ENCODE measurements at regions not wholly inside any gene's neighbourhood (a gene's known extent, or its start where the extent isn't known, plus 50 kb on each side); places are given as distances from the start of the nearest gene placed in this dataset.

GRCh38 chr9:102362470-102363132, 624.2 kb upstream of the GRIN3A start:
- Histone ChIP-seq H3K4me3 (ENCODE audit: low read depth, low read length, poor library complexity, severe bottlenecking) (no peak overlapping the region), H3K27ac (ENCODE audit: low read depth, low read length, poor library complexity, severe bottlenecking) (no peak overlapping the region), H3K4me1 (ENCODE audit: insufficient read depth, low read length, poor library complexity, severe bottlenecking) (no peaks in the 10 kb centered on the region), H3K36me3 (ENCODE audit: insufficient read depth, low read length, poor library complexity, severe bottlenecking) (no peaks in the 10 kb centered on the region), H3K9me3 (ENCODE audit: low read depth, low read length, poor library complexity, severe bottlenecking) (peaks cover 12% of the 10 kb centered on the region), H3K27me3 (replicated peaks; ENCODE audit: insufficient read depth, low read depth, low read length, poor library complexity) (no peaks in the 10 kb centered on the region)
- no peak for TF ChIP-seq EZH2 (IDR thresholded peaks at IDR 0.05; ENCODE audit: borderline replicate concordance, low read depth, low read length, poor library complexity, severe bottlenecking)
- TF ChIP-seq, protein P1, sequence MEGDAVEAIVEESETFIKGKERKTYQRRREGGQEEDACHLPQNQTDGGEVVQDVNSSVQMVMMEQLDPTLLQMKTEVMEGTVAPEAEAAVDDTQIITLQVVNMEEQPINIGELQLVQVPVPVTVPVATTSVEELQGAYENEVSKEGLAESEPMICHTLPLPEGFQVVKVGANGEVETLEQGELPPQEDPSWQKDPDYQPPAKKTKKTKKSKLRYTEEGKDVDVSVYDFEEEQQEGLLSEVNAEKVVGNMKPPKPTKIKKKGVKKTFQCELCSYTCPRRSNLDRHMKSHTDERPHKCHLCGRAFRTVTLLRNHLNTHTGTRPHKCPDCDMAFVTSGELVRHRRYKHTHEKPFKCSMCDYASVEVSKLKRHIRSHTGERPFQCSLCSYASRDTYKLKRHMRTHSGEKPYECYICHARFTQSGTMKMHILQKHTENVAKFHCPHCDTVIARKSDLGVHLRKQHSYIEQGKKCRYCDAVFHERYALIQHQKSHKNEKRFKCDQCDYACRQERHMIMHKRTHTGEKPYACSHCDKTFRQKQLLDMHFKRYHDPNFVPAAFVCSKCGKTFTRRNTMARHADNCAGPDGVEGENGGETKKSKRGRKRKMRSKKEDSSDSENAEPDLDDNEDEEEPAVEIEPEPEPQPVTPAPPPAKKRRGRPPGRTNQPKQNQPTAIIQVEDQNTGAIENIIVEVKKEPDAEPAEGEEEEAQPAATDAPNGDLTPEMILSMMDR (conservative IDR thresholded peaks at IDR 0.05; ENCODE audit: low read depth, low read length), result no peak
- no TSS peak for BruUV-seq (replicated peaks)
- CTCF ChIA-PET, result no interaction called here
- POLR2A ChIA-PET (ENCODE audit: low non-redundant PET), result no interaction called here
- intact Hi-C loops (cut with micrococcal nuclease; ENCODE audit: unreplicated experiment), result no loop called here
- DNase-seq (ENCODE audit: low spot score), result no peak

GRCh38 chr9:102360846-102361245, 622.4 kb upstream of the GRIN3A start:
- no peak for TF ChIP-seq EZH2 (IDR thresholded peaks at IDR 0.05; ENCODE audit: borderline replicate concordance, low read depth, low read length, poor library complexity, severe bottlenecking)
- TF ChIP-seq, protein P1 (conservative IDR thresholded peaks at IDR 0.05; ENCODE audit: low read depth, low read length), result no peak
- ChIA-PET CTCF (no interaction called here), POLR2A (ENCODE audit: low non-redundant PET) (no interaction called here)
- DNase-seq (ENCODE audit: low spot score), result no peak
- intact Hi-C loops (cut with micrococcal nuclease; ENCODE audit: unreplicated experiment), result no loop called here
- no peak overlapping the region for H3K4me3 ChIP-seq (ENCODE audit: low read depth, low read length, poor library complexity, severe bottlenecking)
- peaks cover 17% of the 10 kb centered on the region for H3K9me3 ChIP-seq (ENCODE audit: low read depth, low read length, poor library complexity, severe bottlenecking)
- no TSS peak for BruUV-seq (replicated peaks)
- no peak overlapping the region for H3K27ac ChIP-seq (ENCODE audit: low read depth, low read length, poor library complexity, severe bottlenecking)
- H3K4me1 ChIP-seq (ENCODE audit: insufficient read depth, low read length, poor library complexity, severe bottlenecking), result no peaks in the 10 kb centered on the region
- no peaks in the 10 kb centered on the region for H3K36me3 ChIP-seq (ENCODE audit: insufficient read depth, low read length, poor library complexity, severe bottlenecking)
- no peaks in the 10 kb centered on the region for H3K27me3 ChIP-seq (replicated peaks; ENCODE audit: insufficient read depth, low read depth, low read length, poor library complexity)

- POLR2A ChIA-PET (ENCODE audit: low non-redundant PET), result no interaction called here
- no peak overlapping the region for H3K27ac ChIP-seq (ENCODE audit: low read depth, low read length, poor library complexity, severe bottlenecking)
- CTCF ChIA-PET, result no interaction called here
- peaks cover 11% of the 10 kb centered on the region for H3K9me3 ChIP-seq (ENCODE audit: low read depth, low read length, poor library complexity, severe bottlenecking)
- TF ChIP-seq, protein P1 (conservative IDR thresholded peaks at IDR 0.05; ENCODE audit: low read depth, low read length), result no peak
- TF ChIP-seq EZH2 (IDR thresholded peaks at IDR 0.05; ENCODE audit: borderline replicate concordance, low read depth, low read length, poor library complexity, severe bottlenecking), result no peak
- DNase-seq (ENCODE audit: low spot score), result no peak
- BruUV-seq (replicated peaks), result no TSS peak
- intact Hi-C loops (cut with micrococcal nuclease; ENCODE audit: unreplicated experiment), result no loop called here
- H3K36me3 ChIP-seq (ENCODE audit: insufficient read depth, low read length, poor library complexity, severe bottlenecking), result no peaks in the 10 kb centered on the region
- no peaks in the 10 kb centered on the region for H3K4me1 ChIP-seq (ENCODE audit: insufficient read depth, low read length, poor library complexity, severe bottlenecking)
- H3K4me3 ChIP-seq (ENCODE audit: low read depth, low read length, poor library complexity, severe bottlenecking), result no peak overlapping the region
- no peaks in the 10 kb centered on the region for H3K27me3 ChIP-seq (replicated peaks; ENCODE audit: insufficient read depth, low read depth, low read length, poor library complexity)
Measured at GRCh38 chr9:102355982-102356381, 617.5 kb upstream of the GRIN3A start.
